ENCODE measurements at regions not wholly inside any gene's neighbourhood (a gene's known extent, or its start where the extent isn't known, plus 50 kb on each side); places are given as distances from the start of the nearest gene placed in this dataset.

GRCh38 chr7:86966916-86967315 is 92.5 kb downstream of the ELAPOR2 start:
- H3K36me3 ChIP-seq (ENCODE audit: control insufficient read depth, insufficient read depth, low read length) = no peaks in the 10 kb centered on the region
- no peak for TF ChIP-seq CTCF (IDR thresholded peaks at IDR 0.05; ENCODE audit: insufficient read depth, low read length, poor library complexity, severe bottlenecking)
- H3K27me3 ChIP-seq (ENCODE audit: control insufficient read depth, insufficient read depth, low read length) = no peaks in the 10 kb centered on the region
- no peak overlapping the region for H3K4me3 ChIP-seq (ENCODE audit: low read depth, low read length)
- no peak for DNase-seq (ENCODE audit: low read depth)

GRCh38 chr7:86965727-86966120 is 93.7 kb downstream of the ELAPOR2 start:
- Histone ChIP-seq H3K27me3 (ENCODE audit: control insufficient read depth, insufficient read depth, low read length) (no peaks in the 10 kb centered on the region), H3K36me3 (ENCODE audit: control insufficient read depth, insufficient read depth, low read length) (no peaks in the 10 kb centered on the region), H3K4me3 (ENCODE audit: low read depth, low read length) (no peak overlapping the region)
- no peak for TF ChIP-seq CTCF (IDR thresholded peaks at IDR 0.05; ENCODE audit: insufficient read depth, low read length, poor library complexity, severe bottlenecking)
- DNase-seq (ENCODE audit: low read depth) = no peak

GRCh38 chr7:86964973-86965726 is 94.3 kb downstream of the ELAPOR2 start:
- Histone ChIP-seq H3K4me3 (ENCODE audit: low read depth, low read length) (no peak overlapping the region), H3K36me3 (ENCODE audit: control insufficient read depth, insufficient read depth, low read length) (no peaks in the 10 kb centered on the region), H3K27me3 (ENCODE audit: control insufficient read depth, insufficient read depth, low read length) (no peaks in the 10 kb centered on the region)
- TF ChIP-seq CTCF (IDR thresholded peaks at IDR 0.05; ENCODE audit: insufficient read depth, low read length, poor library complexity, severe bottlenecking) = no peak
- no peak for DNase-seq (ENCODE audit: low read depth)

GRCh38 chr7:86963599-86964230 is 95.7 kb downstream of the ELAPOR2 start:
- no peak for TF ChIP-seq CTCF (IDR thresholded peaks at IDR 0.05; ENCODE audit: insufficient read depth, low read length, poor library complexity, severe bottlenecking)
- Histone ChIP-seq H3K36me3 (ENCODE audit: control insufficient read depth, insufficient read depth, low read length) (no peaks in the 10 kb centered on the region), H3K27me3 (ENCODE audit: control insufficient read depth, insufficient read depth, low read length) (no peaks in the 10 kb centered on the region), H3K4me3 (ENCODE audit: low read depth, low read length) (no peak overlapping the region)
- DNase-seq (ENCODE audit: low read depth) = no peak

- no peaks in the 10 kb centered on the region for H3K36me3 ChIP-seq (ENCODE audit: control insufficient read depth, insufficient read depth, low read length)
- no peaks in the 10 kb centered on the region for H3K27me3 ChIP-seq (ENCODE audit: control insufficient read depth, insufficient read depth, low read length)
- no peak for DNase-seq (ENCODE audit: low read depth)
- no peak for TF ChIP-seq CTCF (IDR thresholded peaks at IDR 0.05; ENCODE audit: insufficient read depth, low read length, poor library complexity, severe bottlenecking)
- H3K4me3 ChIP-seq (ENCODE audit: low read depth, low read length) = no peak overlapping the region
Measured at GRCh38 chr7:86962623-86963022, 96.8 kb downstream of the ELAPOR2 start.

Data from kidney epithelial cell (primary cell).